NT2/D1 (cell line): ENCODE measurements at regions not wholly inside any gene's neighbourhood (a gene's known extent, or its start where the extent isn't known, plus 50 kb on each side); places are given as distances from the start of the nearest gene placed in this dataset.

Experiments used
- SUZ12 ChIP-seq: IDR thresholded peaks from 2 replicates; pipeline ENCODE4 v1.6.1; 2011; ENCODE audit not compliant: insufficient read length, insufficient read depth; ENCODE audit errors: extremely low read depth
- ZNF274 ChIP-seq: IDR thresholded peaks from 2 replicates; pipeline ENCODE4 v1.6.1; 2011; ENCODE audit warnings: mild to moderate bottlenecking, low read depth, low read length

GRCh38 chr1:198079432-198079951, 77.3 kb upstream of the NEK7 start:
- TF ChIP-seq ZNF274 (no peak), SUZ12 (no peak)
